ENCODE measurements at regions not wholly inside any gene's neighbourhood (a gene's known extent, or its start where the extent isn't known, plus 50 kb on each side); places are given as distances from the start of the nearest gene placed in this dataset.

DNA sequence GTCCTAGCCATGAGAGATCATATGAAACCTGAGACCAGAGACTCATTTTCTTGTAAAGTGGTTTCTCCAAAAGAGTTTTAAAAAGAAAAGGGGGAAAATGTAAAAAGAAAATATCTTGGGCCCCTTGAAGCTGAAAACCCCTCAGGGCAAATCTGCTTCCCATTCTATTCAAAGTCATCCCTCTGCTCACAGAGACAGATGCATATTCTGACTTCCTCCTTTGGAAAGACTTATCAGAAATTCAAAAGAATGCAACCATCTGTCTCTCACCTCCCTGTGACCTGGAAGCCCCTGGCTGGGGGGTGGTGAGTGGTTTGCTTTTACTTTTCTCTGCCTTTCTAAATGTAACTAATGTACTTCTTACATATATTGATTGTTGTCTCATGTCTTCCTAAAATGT lies 1154.8 kb downstream of the NSUN3 start:
- TF ChIP-seq, protein P1, sequence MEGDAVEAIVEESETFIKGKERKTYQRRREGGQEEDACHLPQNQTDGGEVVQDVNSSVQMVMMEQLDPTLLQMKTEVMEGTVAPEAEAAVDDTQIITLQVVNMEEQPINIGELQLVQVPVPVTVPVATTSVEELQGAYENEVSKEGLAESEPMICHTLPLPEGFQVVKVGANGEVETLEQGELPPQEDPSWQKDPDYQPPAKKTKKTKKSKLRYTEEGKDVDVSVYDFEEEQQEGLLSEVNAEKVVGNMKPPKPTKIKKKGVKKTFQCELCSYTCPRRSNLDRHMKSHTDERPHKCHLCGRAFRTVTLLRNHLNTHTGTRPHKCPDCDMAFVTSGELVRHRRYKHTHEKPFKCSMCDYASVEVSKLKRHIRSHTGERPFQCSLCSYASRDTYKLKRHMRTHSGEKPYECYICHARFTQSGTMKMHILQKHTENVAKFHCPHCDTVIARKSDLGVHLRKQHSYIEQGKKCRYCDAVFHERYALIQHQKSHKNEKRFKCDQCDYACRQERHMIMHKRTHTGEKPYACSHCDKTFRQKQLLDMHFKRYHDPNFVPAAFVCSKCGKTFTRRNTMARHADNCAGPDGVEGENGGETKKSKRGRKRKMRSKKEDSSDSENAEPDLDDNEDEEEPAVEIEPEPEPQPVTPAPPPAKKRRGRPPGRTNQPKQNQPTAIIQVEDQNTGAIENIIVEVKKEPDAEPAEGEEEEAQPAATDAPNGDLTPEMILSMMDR (IDR thresholded peaks at IDR 0.05; ENCODE audit: control extremely low read depth in 1 of 3, insufficient read depth in 1 of 3, low read depth in 1 of 3, low read length in 3 of 3) = no peak
- TF ChIP-seq RAD21 (IDR thresholded peaks at IDR 0.05 in 1 of 2, conservative IDR thresholded peaks at IDR 0.05 in 1 of 2; ENCODE audit: low read depth in 2 of 2, low read length in 2 of 2) = no peak
- no peak for TF ChIP-seq EZH2 (IDR thresholded peaks at IDR 0.05; ENCODE audit: low read depth, low read length, severe bottlenecking)
- no peak for TF ChIP-seq MAX (IDR thresholded peaks at IDR 0.05)
- TF ChIP-seq E2F6 (IDR thresholded peaks at IDR 0.05) = no peak
- no peak for TF ChIP-seq TBP (IDR thresholded peaks at IDR 0.05; ENCODE audit: low read depth, low read length)

Measured in H1 (cell line).